Neuronal stem cell (in vitro differentiated cells): ENCODE measurements at regions not wholly inside any gene's neighbourhood (a gene's known extent, or its start where the extent isn't known, plus 50 kb on each side); places are given as distances from the start of the nearest gene placed in this dataset.
A peak's percentile ranks its signal among the peaks of the same experiment; 100 is the strongest.

Source experiments
- DNase-seq: peaks from one replicate; pipeline ENCODE4 v3.0.0-alpha.2; 2013; ENCODE audit warnings: low spot score
- H2AFZ ChIP-seq: one replicate; pipeline ENCODE4 v1.6.1; 2013; ENCODE audit warnings: mild to moderate bottlenecking, low read length, inconsistent platforms
- H2AK5ac ChIP-seq: 2 replicates; pipeline ENCODE4 v1.6.1; 2013; ENCODE audit warnings: low read depth, mild to moderate bottlenecking, inconsistent platforms, low read length, moderate library complexity, mixed read lengths
- H2BK120ac ChIP-seq: 2 replicates; pipeline ENCODE4 v1.6.1; 2013; ENCODE audit warnings: low read depth, mild to moderate bottlenecking, inconsistent platforms, low read length, moderate library complexity, mixed read lengths
- H2BK12ac ChIP-seq: one replicate; pipeline ENCODE4 v1.6.1; 2013; ENCODE audit warnings: low read length, inconsistent platforms
- H2BK15ac ChIP-seq: 2 replicates; pipeline ENCODE4 v1.6.1; 2013; ENCODE audit warnings: mild to moderate bottlenecking, low read length, inconsistent platforms, mixed read lengths
- H2BK5ac ChIP-seq: one replicate; pipeline ENCODE4 v1.6.1; 2013; ENCODE audit warnings: inconsistent platforms, mild to moderate bottlenecking, low read length, moderate library complexity
- H3K14ac ChIP-seq: one replicate; pipeline ENCODE4 v1.6.1; 2013; ENCODE audit warnings: low read length, inconsistent platforms
- H3K18ac ChIP-seq: 2 replicates; pipeline ENCODE4 v1.6.1; 2013; ENCODE audit warnings: low read length, inconsistent platforms
- H3K23ac ChIP-seq: 2 replicates; pipeline ENCODE4 v1.6.1; 2013; ENCODE audit warnings: low read depth, mild to moderate bottlenecking, mixed read lengths, low read length, inconsistent platforms; ENCODE audit not compliant: poor library complexity
- H3K27ac ChIP-seq: replicated peaks from 3 replicates; pipeline ENCODE4 v1.5.1; 2013; ENCODE audit warnings: low read length, inconsistent platforms
- H3K27me3 ChIP-seq, 3 experiments: 2 replicates each; pipeline ENCODE4 v1.6.1; 2013; ENCODE audit warnings: low read length in 3 of 3, mild to moderate bottlenecking in 2 of 3, inconsistent platforms in 1 of 3, low read depth in 1 of 3, mixed read lengths in 1 of 3, moderate library complexity in 1 of 3; ENCODE audit not compliant: control insufficient read depth in 3 of 3, insufficient read depth in 3 of 3
- H3K36me3 ChIP-seq, 2 donors: replicated peaks in 1 of 2; 2 replicates each; pipeline ENCODE4 v1.6.1; 2013; ENCODE audit warnings: low read length in 2 of 2; ENCODE audit not compliant: control insufficient read depth in 2 of 2, insufficient read depth in 2 of 2
- H3K4ac ChIP-seq: 2 replicates; pipeline ENCODE4 v1.6.1; 2013; ENCODE audit warnings: inconsistent platforms, mild to moderate bottlenecking, low read length, moderate library complexity
- H3K4me1 ChIP-seq, 2 donors: 1 replicate in 1 of 2; 2 replicates in 1 of 2; pipeline ENCODE4 v1.6.1; 2013; ENCODE audit warnings: low read length in 2 of 2, low read depth in 1 of 2; ENCODE audit not compliant: control insufficient read depth in 2 of 2, insufficient read depth in 1 of 2
- H3K4me2 ChIP-seq: one replicate; pipeline ENCODE4 v1.6.1; 2013; ENCODE audit warnings: mild to moderate bottlenecking, low read length, inconsistent platforms; ENCODE audit not compliant: insufficient read depth, poor library complexity, severe bottlenecking
- H3K4me3 ChIP-seq, 2 donors: 2 replicates each; pipeline ENCODE4 v1.5.1; 2013; ENCODE audit warnings: low read length in 2 of 2, mild to moderate bottlenecking in 2 of 2, inconsistent platforms in 1 of 2, moderate library complexity in 1 of 2
- H3K79me1 ChIP-seq: one replicate; pipeline ENCODE4 v1.6.1; 2013; ENCODE audit warnings: low read depth, mild to moderate bottlenecking, inconsistent platforms, low read length, moderate library complexity
- H3K9ac ChIP-seq: one replicate; pipeline ENCODE4 v1.6.1; 2013; ENCODE audit warnings: mild to moderate bottlenecking, low read depth, low read length, inconsistent platforms; ENCODE audit not compliant: poor library complexity
- H3K9me3 ChIP-seq, 2 donors: replicated peaks in 1 of 2; 2 replicates each; pipeline versions ENCODE3 to v1.6.1; 2013; ENCODE audit warnings: low read length in 2 of 2, mild to moderate bottlenecking in 2 of 2, inconsistent platforms in 1 of 2, low read depth in 1 of 2, mixed read lengths in 1 of 2, moderate library complexity in 1 of 2; ENCODE audit not compliant: control insufficient read depth in 2 of 2, insufficient read depth in 1 of 2
- H4K8ac ChIP-seq: one replicate; pipeline ENCODE4 v1.6.1; 2013; ENCODE audit warnings: low read depth, mild to moderate bottlenecking, inconsistent platforms, low read length, moderate library complexity
- H4K91ac ChIP-seq: one replicate; pipeline ENCODE4 v1.6.1; 2013; ENCODE audit warnings: low read length, low read depth, mild to moderate bottlenecking, inconsistent platforms; ENCODE audit not compliant: poor library complexity
- WGBS, 2 donors: extraction: QIAGEN DNeasy Blood & Tissue Kit; methylation state at CpG; one replicate each; pipeline ENCODE4 v1.1.7; 2013; ENCODE audit warnings: missing lambda C conversion rate in 2 of 2, mixed read lengths in 1 of 2; ENCODE audit not compliant: insufficient read length in 2 of 2, insufficient replicate concordance in 1 of 2; ENCODE audit errors: extremely low coverage in 2 of 2; 5-methylcytosine and 5-hydroxymethylcytosine counted together

DNA sequence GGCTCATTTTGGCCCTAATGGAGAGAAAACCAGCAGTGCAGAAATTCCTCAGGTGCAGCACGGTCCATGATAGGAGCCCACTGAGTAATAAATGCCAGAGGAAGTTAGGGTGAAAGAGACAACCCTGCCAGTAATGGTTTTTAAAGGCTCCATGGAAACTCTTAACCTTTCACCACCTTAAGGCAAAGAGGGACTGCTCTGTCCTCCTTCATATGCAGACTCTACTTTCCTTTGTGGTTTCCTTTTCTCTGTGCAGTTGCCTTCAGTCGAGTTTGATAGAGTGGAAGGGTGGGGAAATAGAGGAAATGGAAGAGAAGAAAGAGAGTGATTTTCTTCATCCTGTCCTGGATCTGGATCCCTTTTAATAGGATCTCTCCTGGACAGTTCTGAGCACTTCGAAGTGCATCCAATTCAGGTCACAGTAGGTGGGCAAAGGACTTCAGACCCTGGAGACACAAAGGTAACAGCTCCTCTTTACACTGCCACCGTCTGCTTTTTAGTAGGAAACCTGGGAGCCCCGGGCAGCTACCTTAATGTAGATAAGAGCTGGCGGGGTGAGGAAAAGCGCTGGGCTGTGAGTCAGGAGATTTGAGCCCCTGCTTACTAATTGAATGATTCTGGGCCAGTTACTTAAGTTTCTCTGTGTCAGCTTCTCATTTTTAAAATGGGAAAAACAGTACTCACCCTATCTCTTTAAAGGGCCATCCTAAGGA, 294.8 kb downstream of the KCNRG start:
- DNase-seq, result no peak
- Histone ChIP-seq H3K23ac (no peak overlapping the region), H2BK15ac (no peak overlapping the region), H2BK5ac (no peak overlapping the region), H3K9me3 (no peaks in the 10 kb centered on the region), H2AFZ (peak overlapping the region; percentile 1), H4K8ac (no peak overlapping the region), H3K36me3 (no peaks in the 10 kb centered on the region), H3K4me1 (no peaks in the 10 kb centered on the region), H2AK5ac (no peak overlapping the region), H3K27ac (no peak overlapping the region), H3K18ac (no peak overlapping the region), H3K9ac (no peak overlapping the region), H3K4me2 (no peak overlapping the region), H4K91ac (no peak overlapping the region), H3K79me1 (no peaks in the 10 kb centered on the region), H2BK12ac (no peak overlapping the region), H2BK120ac (no peak overlapping the region), H3K4ac (no peak overlapping the region), H3K27me3 (no peaks in the 10 kb centered on the region), H3K4me3 (no peak overlapping the region), H3K14ac (no peak overlapping the region)
- WGBS, 2 donors, result no CpG with 5 or more reads among the region's 7 CpGs

- Histone ChIP-seq H2BK5ac (no peak overlapping the region), H3K27me3 (no peaks in the 10 kb centered on the region), H3K9ac (no peak overlapping the region), H3K27ac (no peak overlapping the region), H4K91ac (no peak overlapping the region), H2BK12ac (no peak overlapping the region), H2AK5ac (no peak overlapping the region), H2BK120ac (no peak overlapping the region), H3K9me3 (no peaks in the 10 kb centered on the region), H4K8ac (no peak overlapping the region), H3K23ac (no peak overlapping the region), H3K4me3 (no peak overlapping the region), H2BK15ac (no peak overlapping the region), H3K18ac (no peak overlapping the region), H2AFZ (no peak overlapping the region), H3K4me1 (no peaks in the 10 kb centered on the region), H3K4me2 (no peak overlapping the region), H3K4ac (no peak overlapping the region), H3K14ac (no peak overlapping the region), H3K36me3 (no peaks in the 10 kb centered on the region), H3K79me1 (no peaks in the 10 kb centered on the region)
- no CpG with 5 or more reads among the region's 6 CpGs for WGBS, 2 donors
- DNase-seq, result no peak
Measured at GRCh38 chr13:50310734-50311133, 295.5 kb downstream of the KCNRG start.

DNA sequence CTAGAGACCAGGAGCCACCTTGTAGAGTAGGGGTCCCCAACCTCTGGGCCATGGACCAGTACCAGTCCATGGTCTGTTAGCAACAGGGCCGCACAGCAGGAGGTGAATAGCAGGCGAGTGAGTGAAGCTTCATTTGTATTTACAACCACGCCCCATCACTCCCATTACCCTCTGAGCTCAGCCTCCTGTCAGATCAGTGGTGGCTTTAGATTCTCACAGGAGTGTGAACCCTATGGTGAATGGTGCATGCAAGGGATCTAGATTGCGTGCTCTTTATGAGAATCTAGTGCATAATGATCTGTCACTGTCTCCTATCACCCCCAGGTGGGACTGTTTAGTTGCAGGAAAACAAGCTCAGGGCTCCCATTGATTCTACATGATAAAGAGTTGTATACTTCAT, 303.6 kb downstream of the KCNRG start:
- H3K23ac ChIP-seq, result no peak overlapping the region
- peak overlapping the region; percentile 70 for H2AK5ac ChIP-seq
- no peak overlapping the region for H2BK15ac ChIP-seq
- no peaks in the 10 kb centered on the region for H3K9me3 ChIP-seq
- no peak overlapping the region for H2AFZ ChIP-seq
- H3K4ac ChIP-seq, result no peak overlapping the region
- no peaks in the 10 kb centered on the region for H3K36me3 ChIP-seq
- no peak overlapping the region for H3K9ac ChIP-seq
- H3K4me1 ChIP-seq, result peaks cover 0 to 2% of the 10 kb centered on the region in 2 donors
- H3K27ac ChIP-seq, result no peak overlapping the region
- H2BK5ac ChIP-seq, result no peak overlapping the region
- H3K18ac ChIP-seq, result no peak overlapping the region
- H2BK120ac ChIP-seq, result no peak overlapping the region
- DNase-seq, result no peak
- no CpG with 5 or more reads among the region's 4 CpGs for WGBS, 2 donors
- peaks cover 2% of the 10 kb centered on the region for H3K79me1 ChIP-seq
- no peak overlapping the region for H3K4me3 ChIP-seq
- no peak overlapping the region for H4K91ac ChIP-seq
- no peak overlapping the region for H3K14ac ChIP-seq
- H3K4me2 ChIP-seq, result no peak overlapping the region
- no peak overlapping the region for H2BK12ac ChIP-seq
- H3K27me3 ChIP-seq, result no peaks in the 10 kb centered on the region
- H4K8ac ChIP-seq, result no peak overlapping the region

- H3K4me3 ChIP-seq, result no peak overlapping the region
- no peak overlapping the region for H2BK5ac ChIP-seq
- no peak overlapping the region for H2BK12ac ChIP-seq
- no peak overlapping the region for H3K4me2 ChIP-seq
- H3K4me1 ChIP-seq, result peaks cover 0 to 2% of the 10 kb centered on the region in 2 donors
- H3K4ac ChIP-seq, result no peak overlapping the region
- no peak overlapping the region for H2BK15ac ChIP-seq
- H3K23ac ChIP-seq, result no peak overlapping the region
- H3K14ac ChIP-seq, result no peak overlapping the region
- H3K9me3 ChIP-seq, result no peaks in the 10 kb centered on the region
- no peak overlapping the region for H3K27ac ChIP-seq
- peaks cover 2% of the 10 kb centered on the region for H3K79me1 ChIP-seq
- no peak overlapping the region for H2AFZ ChIP-seq
- no CpG with 5 or more reads among the region's 2 CpGs for WGBS, 2 donors
- DNase-seq, result no peak
- H3K27me3 ChIP-seq, result no peaks in the 10 kb centered on the region
- H4K91ac ChIP-seq, result no peak overlapping the region
- H2BK120ac ChIP-seq, result no peak overlapping the region
- no peak overlapping the region for H2AK5ac ChIP-seq
- no peaks in the 10 kb centered on the region for H3K36me3 ChIP-seq
- no peak overlapping the region for H3K18ac ChIP-seq
- H4K8ac ChIP-seq, result no peak overlapping the region
- H3K9ac ChIP-seq, result no peak overlapping the region
Measured at GRCh38 chr13:50319635-50320255, 304.5 kb downstream of the KCNRG start.
